ENCODE measurements at regions not wholly inside any gene's neighbourhood (a gene's known extent, or its start where the extent isn't known, plus 50 kb on each side); places are given as distances from the start of the nearest gene placed in this dataset.

- TF ChIP-seq, protein P1, sequence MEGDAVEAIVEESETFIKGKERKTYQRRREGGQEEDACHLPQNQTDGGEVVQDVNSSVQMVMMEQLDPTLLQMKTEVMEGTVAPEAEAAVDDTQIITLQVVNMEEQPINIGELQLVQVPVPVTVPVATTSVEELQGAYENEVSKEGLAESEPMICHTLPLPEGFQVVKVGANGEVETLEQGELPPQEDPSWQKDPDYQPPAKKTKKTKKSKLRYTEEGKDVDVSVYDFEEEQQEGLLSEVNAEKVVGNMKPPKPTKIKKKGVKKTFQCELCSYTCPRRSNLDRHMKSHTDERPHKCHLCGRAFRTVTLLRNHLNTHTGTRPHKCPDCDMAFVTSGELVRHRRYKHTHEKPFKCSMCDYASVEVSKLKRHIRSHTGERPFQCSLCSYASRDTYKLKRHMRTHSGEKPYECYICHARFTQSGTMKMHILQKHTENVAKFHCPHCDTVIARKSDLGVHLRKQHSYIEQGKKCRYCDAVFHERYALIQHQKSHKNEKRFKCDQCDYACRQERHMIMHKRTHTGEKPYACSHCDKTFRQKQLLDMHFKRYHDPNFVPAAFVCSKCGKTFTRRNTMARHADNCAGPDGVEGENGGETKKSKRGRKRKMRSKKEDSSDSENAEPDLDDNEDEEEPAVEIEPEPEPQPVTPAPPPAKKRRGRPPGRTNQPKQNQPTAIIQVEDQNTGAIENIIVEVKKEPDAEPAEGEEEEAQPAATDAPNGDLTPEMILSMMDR (IDR thresholded peaks at IDR 0.05): no peak
- TF ChIP-seq POLR2A (IDR thresholded peaks at IDR 0.05): no peak
Measured at GRCh38 chr12:5379749-5380496, 52.0 kb upstream of the NTF3 start.

All from Peyer's patch (tissue), 4 donors.